ENCODE measurements at regions not wholly inside any gene's neighbourhood (a gene's known extent, or its start where the extent isn't known, plus 50 kb on each side); places are given as distances from the start of the nearest gene placed in this dataset.

DNA sequence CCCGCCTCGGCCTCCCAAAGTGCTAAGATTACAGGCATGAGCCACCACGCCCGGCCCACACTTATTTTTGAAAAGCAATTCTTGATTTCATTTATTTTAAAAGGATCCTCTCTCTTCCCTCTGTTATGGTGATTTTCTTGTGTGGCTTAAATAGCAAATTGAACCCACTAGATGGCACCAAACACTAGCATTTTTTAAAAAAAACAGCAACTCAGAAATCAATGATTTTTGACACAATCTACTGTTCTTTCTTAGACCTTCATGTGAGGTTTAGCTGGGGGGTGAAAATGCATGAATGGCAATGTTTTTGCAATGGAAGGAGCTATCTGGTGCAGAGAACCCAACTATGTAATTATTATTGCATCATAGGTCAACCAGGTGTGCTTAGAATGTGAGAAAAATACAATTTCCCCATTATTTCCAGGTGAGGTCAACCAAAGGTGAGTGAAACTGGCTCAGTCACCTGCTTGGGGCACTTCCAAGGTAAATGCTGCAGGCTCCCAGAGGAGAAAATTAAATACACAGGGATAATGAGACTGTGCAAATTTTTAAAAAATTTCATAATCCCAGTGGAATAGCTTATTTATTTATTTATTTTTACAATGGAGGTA is 226.7 kb upstream of the PRKX start:
- H2AK5ac ChIP-seq (ENCODE audit: low read depth, low read length) = no peak overlapping the region
- intact Hi-C loops (cut with micrococcal nuclease) = no loop called here
- no peak overlapping the region for H3K9ac ChIP-seq (ENCODE audit: low read depth, low read length)
- ATAC-seq (ENCODE audit: low read depth) (peak; percentile 54; the same call in 1 of the 2 replicates), DNase-seq (peak; percentile 20)
- no peak overlapping the region for H2BK120ac ChIP-seq (ENCODE audit: low read depth, low read length)
- no peak overlapping the region for H3K4me2 ChIP-seq (ENCODE audit: low read depth, low read length)
- TF ChIP-seq CEBPB (IDR thresholded peaks at IDR 0.05; ENCODE audit: low read depth, low read length) (peak; percentile 74), BHLHE40 (IDR thresholded peaks at IDR 0.05; ENCODE audit: low read depth, low read length) (no peak), SMC3 (IDR thresholded peaks at IDR 0.05; ENCODE audit: low read depth, low read length) (0 out of 2 replicates have a peak, but pooled peaks have one; percentile 4), RAD21 (IDR thresholded peaks at IDR 0.05; ENCODE audit: low read length) (peak; percentile 51), NFE2L2 (IDR thresholded peaks at IDR 0.05; ENCODE audit: low read depth, low read length) (no peak)
- TF ChIP-seq, protein P1, sequence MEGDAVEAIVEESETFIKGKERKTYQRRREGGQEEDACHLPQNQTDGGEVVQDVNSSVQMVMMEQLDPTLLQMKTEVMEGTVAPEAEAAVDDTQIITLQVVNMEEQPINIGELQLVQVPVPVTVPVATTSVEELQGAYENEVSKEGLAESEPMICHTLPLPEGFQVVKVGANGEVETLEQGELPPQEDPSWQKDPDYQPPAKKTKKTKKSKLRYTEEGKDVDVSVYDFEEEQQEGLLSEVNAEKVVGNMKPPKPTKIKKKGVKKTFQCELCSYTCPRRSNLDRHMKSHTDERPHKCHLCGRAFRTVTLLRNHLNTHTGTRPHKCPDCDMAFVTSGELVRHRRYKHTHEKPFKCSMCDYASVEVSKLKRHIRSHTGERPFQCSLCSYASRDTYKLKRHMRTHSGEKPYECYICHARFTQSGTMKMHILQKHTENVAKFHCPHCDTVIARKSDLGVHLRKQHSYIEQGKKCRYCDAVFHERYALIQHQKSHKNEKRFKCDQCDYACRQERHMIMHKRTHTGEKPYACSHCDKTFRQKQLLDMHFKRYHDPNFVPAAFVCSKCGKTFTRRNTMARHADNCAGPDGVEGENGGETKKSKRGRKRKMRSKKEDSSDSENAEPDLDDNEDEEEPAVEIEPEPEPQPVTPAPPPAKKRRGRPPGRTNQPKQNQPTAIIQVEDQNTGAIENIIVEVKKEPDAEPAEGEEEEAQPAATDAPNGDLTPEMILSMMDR (conservative IDR thresholded peaks at IDR 0.05; ENCODE audit: low read depth, low read length) = peak; percentile 56
- BruUV-seq (replicated peaks) = no TSS peak
- H2AFZ ChIP-seq (replicated peaks; ENCODE audit: low read length, poor library complexity) = no peak overlapping the region
- in situ Hi-C loops (cut with MboI; ENCODE audit: low sequenced_read_pairs) = no loop called here
- no peak overlapping the region for H3K18ac ChIP-seq (ENCODE audit: low read depth, low read length)
- H2BK5ac ChIP-seq (ENCODE audit: low read depth, low read length, poor library complexity, severe bottlenecking) = no peak overlapping the region
- H3K4me1 ChIP-seq (ENCODE audit: control insufficient read depth, insufficient read depth, low read length) = no peaks in the 10 kb centered on the region
- no peak overlapping the region for H4K5ac ChIP-seq (ENCODE audit: low read depth, low read length)
- no peak overlapping the region for H3K14ac ChIP-seq (replicated peaks; ENCODE audit: low read depth, low read length)
- H3K56ac ChIP-seq (ENCODE audit: extremely low read depth, insufficient read depth, low read length) = no peak overlapping the region
- no peak overlapping the region for H3K27ac ChIP-seq (ENCODE audit: insufficient read depth, low read length)
- H3K9me3 ChIP-seq (ENCODE audit: control insufficient read depth, insufficient read depth, low read length) = no peaks in the 10 kb centered on the region
- no peak overlapping the region for H3K23ac ChIP-seq (ENCODE audit: low read depth, low read length)
- WGBS, 2 experiments (ENCODE audit: extremely low coverage in 2 of 2, insufficient read length in 1 of 2) = no CpG with 5 or more reads among the region's 4 CpGs
- no peak overlapping the region for H2BK20ac ChIP-seq (ENCODE audit: low read depth, low read length)
- no peaks in the 10 kb centered on the region for H4K20me1 ChIP-seq (ENCODE audit: insufficient read depth, low read length)
- dilution Hi-C loops (cut with HindIII; ENCODE audit: low sequenced_read_pairs, unreplicated experiment) = no loop called here
- no peak overlapping the region for H2AK9ac ChIP-seq (replicated peaks; ENCODE audit: low read depth, low read length, poor library complexity)
- H3K4ac ChIP-seq (ENCODE audit: low read depth, low read length) = no peak overlapping the region
- H3K79me1 ChIP-seq (ENCODE audit: low read depth in 1 of 2, low read length in 2 of 2) = no peaks in the 10 kb centered on the region
- no peaks in the 10 kb centered on the region; the same call in 1 of the 2 replicates for H3K9me1 ChIP-seq (ENCODE audit: insufficient read depth, low read length)
- no peaks in the 10 kb centered on the region; the same call in 1 of the 2 replicates for H3K27me3 ChIP-seq (ENCODE audit: control insufficient read depth, insufficient read depth, low read length)
- no peak overlapping the region for H2BK15ac ChIP-seq (ENCODE audit: low read depth, low read length)
- H4K8ac ChIP-seq (ENCODE audit: low read depth in 2 of 2, low read length in 2 of 2) = no peak overlapping the region
- no peak overlapping the region for H4K91ac ChIP-seq (ENCODE audit: insufficient read depth, low read depth, low read length)
- ChIA-PET POLR2A (ENCODE audit: unreplicated experiment) (no interaction called here), CTCF (interaction anchor here (1.4 kb wide), 1 partner anchor 23 kb away, joined by 4 read pairs; no protein-coding TSS in a partner anchor)
- no peaks in the 10 kb centered on the region for H3K36me3 ChIP-seq (ENCODE audit: control insufficient read depth, insufficient read depth, low read length)
- no peak overlapping the region for H3K4me3 ChIP-seq (ENCODE audit: insufficient read depth, low read depth, low read length)

Data from IMR-90 (cell line).